ENCODE measurements at regions not wholly inside any gene's neighbourhood (a gene's known extent, or its start where the extent isn't known, plus 50 kb on each side); places are given as distances from the start of the nearest gene placed in this dataset.

DNA sequence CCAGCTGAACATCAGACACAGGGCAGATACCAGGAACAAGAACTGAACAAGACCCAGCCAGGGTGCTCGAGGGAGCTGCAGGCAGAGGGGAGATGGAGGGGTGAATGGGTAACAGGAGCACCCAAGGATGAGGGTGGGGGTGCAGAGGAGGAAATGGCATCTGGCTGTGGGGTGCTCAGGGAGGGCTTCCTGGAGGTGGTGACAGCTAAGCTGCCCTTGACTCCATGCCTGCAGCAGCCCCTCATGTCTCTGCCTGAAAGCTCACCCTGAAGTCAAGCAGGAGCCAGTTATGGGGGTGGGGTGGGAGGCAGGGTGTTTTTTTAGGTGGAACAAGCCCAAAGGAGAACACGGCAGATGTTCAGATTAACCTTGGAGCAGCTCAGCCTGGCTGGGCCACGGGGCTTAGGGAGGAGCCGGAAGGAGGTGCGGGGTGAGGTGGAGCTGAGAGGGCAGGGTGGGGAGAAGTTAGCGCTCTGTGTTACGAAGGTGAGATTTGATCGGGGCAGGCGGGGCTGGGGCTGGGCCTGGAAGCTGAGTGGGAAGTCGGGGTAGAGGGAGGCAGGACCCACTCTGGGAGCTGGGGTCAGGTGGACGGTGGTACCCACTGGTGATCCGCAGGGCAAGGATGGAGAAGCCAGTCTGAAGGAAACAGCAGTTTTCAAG, 143.0 kb downstream of the ENGASE start:
- TF ChIP-seq, protein P1, sequence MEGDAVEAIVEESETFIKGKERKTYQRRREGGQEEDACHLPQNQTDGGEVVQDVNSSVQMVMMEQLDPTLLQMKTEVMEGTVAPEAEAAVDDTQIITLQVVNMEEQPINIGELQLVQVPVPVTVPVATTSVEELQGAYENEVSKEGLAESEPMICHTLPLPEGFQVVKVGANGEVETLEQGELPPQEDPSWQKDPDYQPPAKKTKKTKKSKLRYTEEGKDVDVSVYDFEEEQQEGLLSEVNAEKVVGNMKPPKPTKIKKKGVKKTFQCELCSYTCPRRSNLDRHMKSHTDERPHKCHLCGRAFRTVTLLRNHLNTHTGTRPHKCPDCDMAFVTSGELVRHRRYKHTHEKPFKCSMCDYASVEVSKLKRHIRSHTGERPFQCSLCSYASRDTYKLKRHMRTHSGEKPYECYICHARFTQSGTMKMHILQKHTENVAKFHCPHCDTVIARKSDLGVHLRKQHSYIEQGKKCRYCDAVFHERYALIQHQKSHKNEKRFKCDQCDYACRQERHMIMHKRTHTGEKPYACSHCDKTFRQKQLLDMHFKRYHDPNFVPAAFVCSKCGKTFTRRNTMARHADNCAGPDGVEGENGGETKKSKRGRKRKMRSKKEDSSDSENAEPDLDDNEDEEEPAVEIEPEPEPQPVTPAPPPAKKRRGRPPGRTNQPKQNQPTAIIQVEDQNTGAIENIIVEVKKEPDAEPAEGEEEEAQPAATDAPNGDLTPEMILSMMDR (IDR thresholded peaks at IDR 0.05; ENCODE audit: insufficient read depth, low read length, poor library complexity, severe bottlenecking), result no peak
- TF ChIP-seq EZH2phosphoT487 (conservative IDR thresholded peaks at IDR 0.05; ENCODE audit: low read length), result no peak

All from SU-DHL-6 (cell line).